Uterus (tissue), 2 donors: ENCODE measurements at regions not wholly inside any gene's neighbourhood (a gene's known extent, or its start where the extent isn't known, plus 50 kb on each side); places are given as distances from the start of the nearest gene placed in this dataset.

ENCODE experiments used
- POLR2A ChIP-seq, 2 donors: fragments of 450-650 bp; IDR thresholded peaks; one replicate each; pipeline ENCODE4 v1.6.1; 2016; ENCODE audit warnings: antibody characterized with exemption in 2 of 2, mild to moderate bottlenecking in 1 of 2, moderate library complexity in 1 of 2
- TF ChIP-seq, protein P1 (sequence below), 4 experiments: fragments of 200-600 bp in 2 of 4; fragments of 450-650 bp in 2 of 4; sonication (generic) in 2 of 4; IDR thresholded peaks; one replicate each; pipeline ENCODE4 v1.5.1; 2016 to 2019; ENCODE audit warnings: antibody characterized with exemption in 4 of 4, mild to moderate bottlenecking in 2 of 4, moderate library complexity in 1 of 4

DNA sequence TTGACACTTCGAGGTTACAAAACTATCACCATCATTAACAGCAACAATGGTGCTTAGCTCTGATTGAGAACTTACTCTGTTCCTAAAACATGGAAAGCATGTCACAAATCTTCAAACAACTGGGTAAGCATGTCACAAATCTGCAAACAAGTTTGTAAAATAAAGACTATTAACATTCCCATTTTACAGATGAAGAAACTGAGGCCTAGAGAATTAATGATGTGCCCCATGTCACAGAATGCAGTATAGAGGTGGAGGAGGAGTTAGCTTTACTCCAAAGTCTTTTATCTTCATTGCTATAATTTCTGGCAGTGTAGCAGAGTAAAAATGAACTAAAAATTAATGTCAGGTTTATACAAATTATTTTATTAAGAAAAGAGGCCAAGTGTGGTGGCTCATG is 73.4 kb downstream of the NR2F2 start:
- no peak for TF ChIP-seq POLR2A (IDR thresholded peaks at IDR 0.05)
- TF ChIP-seq, protein P1, sequence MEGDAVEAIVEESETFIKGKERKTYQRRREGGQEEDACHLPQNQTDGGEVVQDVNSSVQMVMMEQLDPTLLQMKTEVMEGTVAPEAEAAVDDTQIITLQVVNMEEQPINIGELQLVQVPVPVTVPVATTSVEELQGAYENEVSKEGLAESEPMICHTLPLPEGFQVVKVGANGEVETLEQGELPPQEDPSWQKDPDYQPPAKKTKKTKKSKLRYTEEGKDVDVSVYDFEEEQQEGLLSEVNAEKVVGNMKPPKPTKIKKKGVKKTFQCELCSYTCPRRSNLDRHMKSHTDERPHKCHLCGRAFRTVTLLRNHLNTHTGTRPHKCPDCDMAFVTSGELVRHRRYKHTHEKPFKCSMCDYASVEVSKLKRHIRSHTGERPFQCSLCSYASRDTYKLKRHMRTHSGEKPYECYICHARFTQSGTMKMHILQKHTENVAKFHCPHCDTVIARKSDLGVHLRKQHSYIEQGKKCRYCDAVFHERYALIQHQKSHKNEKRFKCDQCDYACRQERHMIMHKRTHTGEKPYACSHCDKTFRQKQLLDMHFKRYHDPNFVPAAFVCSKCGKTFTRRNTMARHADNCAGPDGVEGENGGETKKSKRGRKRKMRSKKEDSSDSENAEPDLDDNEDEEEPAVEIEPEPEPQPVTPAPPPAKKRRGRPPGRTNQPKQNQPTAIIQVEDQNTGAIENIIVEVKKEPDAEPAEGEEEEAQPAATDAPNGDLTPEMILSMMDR (IDR thresholded peaks at IDR 0.05), result no peak
